NCI-H1092 treated with DMSO at 0.1 percent for 48 hours (cell line): ENCODE measurements at regions not wholly inside any gene's neighbourhood (a gene's known extent, or its start where the extent isn't known, plus 50 kb on each side); places are given as distances from the start of the nearest gene placed in this dataset.
"Not testable (repeated sequence)": the region's sequence is repeated elsewhere in the genome, so short reads cannot be mapped to it uniquely, and the experiment has no call there.

ENCODE experiments used
- DNase-seq: peaks from one replicate; lab custom pipeline; 2025; lab: John Stamatoyannopoulos, UW

DNA sequence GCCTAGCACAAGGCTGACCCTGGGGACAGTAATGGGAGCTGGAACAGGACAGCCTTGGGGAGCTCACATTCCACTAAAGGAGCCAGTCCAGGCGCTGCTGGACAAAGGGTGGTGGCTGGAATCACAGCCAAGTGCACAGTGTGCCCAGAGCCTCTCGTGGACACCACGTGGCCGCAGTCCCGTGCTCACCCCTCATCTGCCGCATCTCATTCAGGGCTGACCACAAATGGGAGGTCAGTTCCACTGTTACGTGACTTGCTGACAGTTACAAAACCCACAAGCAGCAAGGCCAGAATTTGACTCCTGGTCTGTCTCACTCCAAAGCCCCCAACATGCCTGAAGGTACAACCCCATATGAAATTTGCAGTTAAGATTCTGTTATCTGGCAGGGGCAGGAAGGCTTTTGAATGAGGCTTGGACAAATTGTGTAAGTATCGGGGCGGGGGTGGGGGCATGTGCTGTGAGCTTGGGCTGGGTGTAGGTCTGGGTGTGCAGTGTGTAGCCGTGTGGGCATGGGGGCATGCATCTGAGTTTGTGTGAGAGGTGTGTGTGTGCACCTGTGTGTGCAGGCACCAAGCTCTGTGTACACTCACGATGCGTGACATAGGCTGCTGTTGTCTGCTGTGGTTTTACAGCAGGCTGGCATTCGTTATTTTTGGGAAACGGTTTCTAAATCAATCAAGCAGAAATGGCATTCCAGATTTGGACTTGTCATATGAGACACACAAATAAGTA, 301.7 kb downstream of the BRD1 start:
- DNase-seq: no peak

DNA sequence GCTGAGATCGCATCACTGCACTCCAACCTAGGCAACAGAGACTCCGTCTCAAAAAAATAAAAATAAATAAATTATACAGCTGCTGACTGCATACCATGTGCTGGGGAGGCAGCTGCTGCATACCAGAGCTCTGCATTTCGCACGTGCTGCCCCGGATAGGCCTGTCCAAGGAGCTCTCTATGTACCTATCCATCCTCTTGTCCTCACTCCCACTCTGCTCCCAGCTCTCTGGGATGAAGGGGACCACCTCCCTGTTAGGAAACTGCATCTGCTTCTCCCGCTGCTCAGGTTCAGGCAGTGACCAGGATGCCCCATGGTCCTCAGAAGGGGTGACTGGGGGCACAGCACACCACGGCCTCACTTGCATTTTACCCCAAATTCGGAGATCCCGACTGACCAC, 302.3 kb downstream of the BRD1 start:
- DNase-seq: no peak

DNA sequence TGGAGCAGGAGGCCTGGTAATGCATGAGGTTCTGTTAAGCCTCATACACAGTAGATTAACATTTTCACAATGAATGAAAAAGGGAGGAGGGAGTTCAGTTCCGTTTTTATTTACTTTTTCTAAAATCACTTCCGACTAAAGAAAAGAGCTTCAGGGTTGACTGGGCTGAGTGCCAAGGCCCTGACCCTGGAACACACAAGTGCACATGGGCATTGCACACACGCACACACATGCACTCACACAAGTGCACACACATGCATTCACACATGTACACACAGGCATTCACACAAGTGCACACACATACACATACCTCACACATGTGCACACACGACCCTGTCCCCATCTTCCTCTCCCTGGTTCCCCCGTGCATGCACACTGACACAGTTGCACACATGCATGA, 303.3 kb downstream of the BRD1 start:
- no peak for DNase-seq

GRCh38 chr22:49523374-49524008, 304.2 kb downstream of the BRD1 start:
- DNase-seq: no peak

GRCh38 chr22:49522582-49523373, 304.9 kb downstream of the BRD1 start:
- DNase-seq: no peak

DNA sequence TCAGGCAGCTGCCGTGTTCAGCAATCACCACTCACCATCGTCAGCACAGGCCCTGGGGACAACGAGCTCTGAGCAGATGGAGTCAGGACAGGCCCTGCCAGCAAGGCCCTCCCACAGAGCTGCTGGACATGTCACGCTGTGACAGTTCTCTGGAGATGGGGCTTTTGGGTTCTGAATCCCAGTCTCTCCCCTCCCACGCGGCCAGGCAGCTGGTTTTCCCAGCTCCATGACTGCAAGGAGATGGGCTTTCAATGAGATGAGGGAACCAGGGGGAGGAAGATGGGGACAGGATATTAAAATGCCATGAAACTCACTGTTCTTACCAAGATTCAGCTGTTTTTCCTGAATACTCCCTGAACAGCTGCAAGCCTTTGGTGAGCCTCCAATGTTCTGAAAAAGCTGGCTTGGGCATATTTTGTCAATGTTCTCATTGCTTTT, 305.9 kb downstream of the BRD1 start:
- DNase-seq: no peak

DNA sequence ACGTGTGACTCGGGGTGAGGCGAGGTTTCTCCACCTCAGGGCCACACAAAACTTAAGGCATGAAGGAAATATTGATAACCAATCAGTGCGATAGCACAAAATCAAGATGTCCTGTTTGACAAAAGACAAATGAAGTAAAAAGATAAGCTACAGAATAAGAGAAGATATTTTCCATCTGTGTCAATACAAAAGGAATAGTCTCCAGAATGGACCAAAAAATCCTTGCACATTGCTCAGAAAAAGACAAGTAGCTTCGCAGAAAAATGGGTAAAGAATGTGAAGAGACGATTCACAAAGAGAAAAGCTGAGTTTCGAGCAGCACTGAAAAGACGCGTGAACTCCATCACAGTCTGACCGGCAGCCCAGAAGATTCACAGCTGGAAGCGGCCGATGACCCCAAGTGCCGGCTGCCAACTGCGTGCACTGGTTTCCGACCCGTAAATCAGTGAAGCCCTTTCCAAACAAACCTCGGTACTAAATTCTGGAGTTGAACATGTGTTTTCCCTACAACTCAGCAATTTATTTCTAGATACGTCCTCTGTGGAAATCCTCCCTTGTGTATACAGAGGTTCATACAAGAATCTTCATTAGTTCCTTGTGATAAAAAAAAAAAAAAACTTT, 308.4 kb downstream of the BRD1 start:
- no peak for DNase-seq

DNA sequence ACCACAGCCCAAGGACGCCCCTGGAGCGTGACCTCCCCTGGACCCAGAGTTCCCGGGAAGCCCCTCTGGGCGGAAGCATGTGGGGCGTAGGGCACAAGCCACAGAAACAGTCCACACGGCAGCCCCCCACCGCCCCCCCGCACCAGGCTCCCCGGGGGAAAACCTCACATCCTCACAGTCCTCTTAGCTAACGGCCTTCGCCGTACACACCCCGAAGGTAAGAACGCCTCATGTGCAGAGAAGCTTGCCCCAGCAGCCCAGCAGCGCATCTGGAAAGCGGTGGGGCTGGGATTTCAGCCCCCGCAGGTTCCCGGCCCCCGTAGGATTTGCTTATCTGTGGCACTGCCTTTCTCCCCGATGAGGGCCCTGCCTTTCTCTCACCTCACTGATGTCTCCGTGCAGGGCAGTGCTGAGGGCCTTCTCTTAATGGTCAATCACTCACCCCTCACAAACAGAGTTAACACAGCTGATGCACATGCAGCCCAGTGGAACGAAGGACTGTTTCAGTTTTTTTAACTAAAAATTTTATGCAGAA, 309.2 kb downstream of the BRD1 start:
- no peak for DNase-seq

DNA sequence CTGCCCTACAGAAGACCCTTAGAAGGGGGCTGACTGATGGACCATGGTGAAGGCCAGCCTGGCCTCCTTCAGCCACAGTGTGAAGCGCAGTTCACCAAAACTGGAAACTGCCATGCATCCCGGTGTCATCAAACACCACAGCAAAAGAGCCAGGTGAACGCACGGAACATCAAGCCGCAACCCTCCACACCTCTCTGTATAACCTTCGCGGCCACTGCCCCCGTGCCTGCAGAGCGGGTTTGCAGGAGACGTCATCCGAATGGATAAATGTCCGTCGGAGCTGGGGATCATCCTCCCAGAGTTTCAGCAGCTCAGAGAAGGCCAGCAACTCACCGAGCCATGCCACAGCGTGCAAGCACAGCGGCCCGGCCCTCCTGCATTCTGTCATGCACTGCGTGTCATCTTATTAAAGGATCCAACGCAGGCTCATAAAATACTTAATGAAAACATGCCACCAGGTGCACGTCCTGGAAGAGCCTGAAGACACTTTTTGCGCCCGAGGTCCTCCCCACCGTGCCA, 309.9 kb downstream of the BRD1 start:
- DNase-seq: no peak

GRCh38 chr22:49517211-49517610, 310.5 kb downstream of the BRD1 start:
- DNase-seq: no peak

DNA sequence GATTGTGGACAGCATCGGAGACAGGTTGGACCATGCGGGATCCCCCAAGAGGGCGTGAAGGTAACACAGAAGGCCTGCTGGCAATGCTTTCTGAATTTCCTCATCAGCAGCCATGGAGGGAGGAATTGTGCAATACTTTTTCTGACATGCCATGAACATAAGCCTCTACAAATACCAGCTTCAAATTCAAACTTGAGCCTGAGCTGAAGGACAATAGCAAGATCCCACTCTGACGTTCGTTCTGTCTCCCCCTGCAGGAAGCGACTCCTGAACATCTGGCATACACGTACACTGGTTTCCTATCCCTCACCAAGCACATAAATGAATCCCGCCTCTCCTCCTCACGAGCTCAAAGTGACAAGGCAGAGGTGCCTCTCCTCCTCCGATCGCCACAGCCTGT, 312.2 kb downstream of the BRD1 start:
- no peak for DNase-seq

GRCh38 chr22:49514641-49515040, 313.0 kb downstream of the BRD1 start:
- peak; percentile 18 for DNase-seq

DNA sequence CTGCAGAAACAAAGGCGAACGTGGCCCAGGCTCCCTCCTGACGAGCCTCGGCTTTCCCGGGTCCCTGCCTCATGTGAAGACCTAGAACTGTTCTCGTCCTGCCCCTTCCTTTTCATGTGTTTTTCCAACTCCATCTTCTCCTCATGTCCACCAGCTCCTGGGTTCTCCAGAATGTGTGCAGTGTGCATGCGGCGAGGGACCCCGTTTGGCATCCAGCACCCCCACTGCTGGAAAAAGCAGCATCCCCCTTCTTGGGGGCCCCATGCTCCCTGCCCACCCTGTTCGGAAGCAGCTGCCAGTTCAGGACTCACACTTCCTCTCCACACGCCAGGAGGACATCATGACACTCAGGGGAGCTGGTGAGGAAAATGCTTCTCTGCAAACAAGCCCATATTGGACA, 313.5 kb downstream of the BRD1 start:
- DNase-seq: no peak

GRCh38 chr22:49513358-49513851, 314.3 kb downstream of the BRD1 start:
- DNase-seq: no peak

DNA sequence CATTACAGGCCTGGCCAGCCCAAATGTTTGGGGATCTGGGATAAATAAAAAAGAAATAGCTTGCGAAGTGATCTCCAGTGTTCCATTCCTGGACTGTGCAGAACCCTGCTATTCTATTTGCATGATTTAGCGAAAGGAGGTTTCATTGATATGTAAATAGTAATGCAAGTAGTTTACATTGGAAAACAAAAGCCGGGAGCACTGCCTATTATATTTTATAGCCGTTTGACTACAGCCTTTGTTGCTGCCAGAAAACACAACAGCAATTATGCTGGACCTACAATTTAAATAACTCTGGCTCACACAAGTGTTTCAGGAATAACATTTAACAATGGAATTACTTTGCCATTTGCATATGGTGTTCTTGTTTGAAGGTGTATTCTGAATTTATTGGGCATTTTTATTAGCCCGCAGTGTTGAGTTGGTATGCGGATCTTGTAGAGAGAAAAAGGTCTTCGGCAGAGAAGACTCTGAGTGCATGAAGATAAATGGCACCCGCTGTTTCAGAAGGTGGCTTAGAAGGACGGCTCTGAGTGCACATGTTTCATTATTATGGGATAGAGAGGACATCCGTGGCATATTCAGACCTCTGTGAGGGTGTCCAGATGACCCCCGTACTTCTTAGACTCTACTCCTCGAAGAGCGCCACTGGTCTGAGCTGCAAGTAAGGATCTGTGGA, 315.0 kb downstream of the BRD1 start:
- DNase-seq: no peak

DNA sequence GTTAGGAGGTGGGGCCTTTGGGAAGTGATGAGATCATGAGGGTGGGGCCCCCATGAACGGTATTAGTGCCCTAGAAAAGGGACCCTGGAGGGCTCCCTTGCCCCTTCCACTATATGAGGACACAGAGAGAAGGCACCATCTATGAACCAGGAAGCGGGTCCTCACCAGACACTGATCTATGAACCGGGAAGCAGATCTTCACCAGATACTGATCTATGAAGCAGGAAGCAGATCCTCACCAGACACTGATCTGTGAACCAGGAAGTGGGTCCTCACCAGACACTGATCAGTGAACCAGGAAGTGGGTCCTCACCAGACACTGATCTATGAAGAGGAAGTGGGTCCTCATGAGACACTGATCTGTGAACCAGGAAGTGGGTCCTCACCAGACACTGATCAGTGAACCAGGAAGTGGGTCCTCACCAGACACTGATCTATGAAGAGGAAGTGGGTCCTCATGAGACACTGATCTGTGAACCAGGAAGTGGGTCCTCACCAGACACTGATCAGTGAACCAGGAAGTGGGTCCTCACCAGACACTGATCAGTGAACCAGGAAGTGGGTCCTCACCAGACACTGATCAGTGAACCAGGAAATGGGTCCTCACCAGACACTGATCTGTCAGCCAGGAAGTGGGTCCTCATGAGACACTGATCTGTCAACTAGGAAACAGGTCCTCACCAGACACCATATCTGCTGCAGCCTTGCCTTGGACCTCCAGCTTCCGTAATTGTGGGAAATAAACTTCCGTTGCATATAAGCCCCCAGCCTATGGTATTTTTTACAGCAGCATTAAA, 316.1 kb downstream of the BRD1 start:
- not testable (repeated sequence) for DNase-seq

GRCh38 chr22:49510718-49511117, 317.0 kb downstream of the BRD1 start:
- DNase-seq: no peak

DNA sequence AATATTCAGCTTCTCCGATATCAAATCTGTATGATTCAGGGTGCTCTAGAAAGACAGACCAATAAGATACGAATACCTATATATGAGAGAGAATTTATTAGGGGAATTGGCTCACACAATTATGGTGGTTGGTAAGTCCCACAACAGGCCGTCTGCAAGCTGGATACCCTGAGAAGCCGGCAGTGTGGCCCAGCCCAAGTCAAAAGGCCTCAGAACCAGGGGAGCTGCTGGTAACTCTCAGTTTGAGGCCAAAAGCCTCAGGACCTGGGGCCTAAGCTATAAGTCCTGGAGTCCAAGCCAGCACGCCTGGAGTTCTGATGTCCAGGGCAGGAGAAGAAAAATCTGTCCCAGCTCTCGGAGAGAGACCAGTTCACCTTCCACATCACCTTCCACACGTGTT, 318.7 kb downstream of the BRD1 start:
- no peak for DNase-seq

DNA sequence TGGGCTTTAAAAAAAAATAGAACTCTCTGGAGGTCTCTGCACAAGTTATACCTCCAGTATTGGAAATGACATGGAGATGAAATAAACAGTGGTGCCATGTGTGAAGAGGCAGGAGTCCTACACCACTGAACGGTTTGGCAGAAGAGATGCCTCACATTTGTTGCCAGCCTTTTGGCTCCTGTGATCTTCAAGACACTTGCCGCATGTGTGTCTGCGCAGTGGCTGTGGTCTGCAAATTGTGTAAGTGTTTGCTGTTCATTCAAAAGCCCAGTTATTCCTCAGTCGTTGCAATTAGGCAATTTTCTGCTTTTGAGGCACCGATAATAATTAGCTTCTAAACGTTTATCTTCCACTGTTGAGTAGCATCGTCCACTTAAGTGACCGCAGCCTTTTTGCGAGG, 319.1 kb downstream of the BRD1 start:
- no peak for DNase-seq

GRCh38 chr22:49507607-49508292, 319.9 kb downstream of the BRD1 start:
- DNase-seq: no peak
